Suprapubic skin (tissue), 4 donors: ENCODE measurements at regions not wholly inside any gene's neighbourhood (a gene's known extent, or its start where the extent isn't known, plus 50 kb on each side); places are given as distances from the start of the nearest gene placed in this dataset.
"Not testable (repeated sequence)": the region's sequence is repeated elsewhere in the genome, so short reads cannot be mapped to it uniquely, and the experiment has no call there.

Experiments used
- DNase-seq, 2 donors: peaks; one replicate each; pipeline ENCODE4 v3.0.0-alpha.2; 2019; ENCODE audit warnings: low spot score in 2 of 2
- H3K27ac ChIP-seq: fragments of 200-600 bp; sonication (generic); one replicate; pipeline ENCODE4 v1.5.1; 2019
- H3K27me3 ChIP-seq: fragments of 200-600 bp; sonication (generic); one replicate; pipeline ENCODE4 v1.5.1; 2019
- H3K36me3 ChIP-seq: fragments of 200-600 bp; sonication (generic); one replicate; pipeline ENCODE4 v1.5.1; 2019
- H3K4me1 ChIP-seq: fragments of 200-600 bp; sonication (generic); one replicate; pipeline ENCODE4 v1.5.1; 2019
- H3K4me3 ChIP-seq: fragments of 200-600 bp; sonication (generic); one replicate; pipeline ENCODE4 v1.5.1; 2019; ENCODE audit warnings: mild to moderate bottlenecking
- H3K9me3 ChIP-seq: fragments of 200-600 bp; sonication (generic); one replicate; pipeline ENCODE4 v1.5.1; 2019
- EP300 ChIP-seq: sonication (generic); formaldehyde crosslinking; IDR thresholded peaks from one replicate; pipeline ENCODE4 v1.6.1; 2017; ENCODE audit warnings: antibody characterized with exemption
- POLR2A ChIP-seq, 2 donors: fragments of 450-650 bp; IDR thresholded peaks; one replicate each; pipeline ENCODE4 v1.6.1; 2017; ENCODE audit warnings: antibody characterized with exemption in 2 of 2, mild to moderate bottlenecking in 2 of 2, moderate library complexity in 2 of 2
- POLR2AphosphoS5 ChIP-seq, 3 donors: sonication (generic); formaldehyde crosslinking; IDR thresholded peaks; one replicate each; pipeline ENCODE4 v1.6.1; 2017; ENCODE audit warnings: antibody characterized with exemption in 3 of 3
- WGBS: methylation state at CpG from one replicate; pipeline ENCODE4 v1.1.5; 2018; 5-methylcytosine and 5-hydroxymethylcytosine counted together
- TF ChIP-seq, protein P1 (sequence below), 2 donors: fragments of 200-600 bp in 1 of 2; fragments of 450-650 bp in 1 of 2; sonication (generic) in 1 of 2; IDR thresholded peaks; one replicate each; pipeline ENCODE4 v1.5.1; 2016 to 2019; ENCODE audit warnings: antibody characterized with exemption in 2 of 2, mild to moderate bottlenecking in 1 of 2, moderate library complexity in 1 of 2

GRCh38 chr12:25364529-25365339, 114.0 kb upstream of the KRAS start:
- Histone ChIP-seq H3K36me3 (no peaks in the 10 kb centered on the region), H3K4me3 (no peak overlapping the region), H3K27me3 (no peaks in the 10 kb centered on the region), H3K9me3 (no peaks in the 10 kb centered on the region), H3K4me1 (peaks cover 5% of the 10 kb centered on the region), H3K27ac (no peak overlapping the region)
- no peak for TF ChIP-seq EP300
- TF ChIP-seq POLR2A (IDR thresholded peaks at IDR 0.05) = no peak
- no peak for TF ChIP-seq POLR2AphosphoS5 (IDR thresholded peaks at IDR 0.05)
- TF ChIP-seq, protein P1, sequence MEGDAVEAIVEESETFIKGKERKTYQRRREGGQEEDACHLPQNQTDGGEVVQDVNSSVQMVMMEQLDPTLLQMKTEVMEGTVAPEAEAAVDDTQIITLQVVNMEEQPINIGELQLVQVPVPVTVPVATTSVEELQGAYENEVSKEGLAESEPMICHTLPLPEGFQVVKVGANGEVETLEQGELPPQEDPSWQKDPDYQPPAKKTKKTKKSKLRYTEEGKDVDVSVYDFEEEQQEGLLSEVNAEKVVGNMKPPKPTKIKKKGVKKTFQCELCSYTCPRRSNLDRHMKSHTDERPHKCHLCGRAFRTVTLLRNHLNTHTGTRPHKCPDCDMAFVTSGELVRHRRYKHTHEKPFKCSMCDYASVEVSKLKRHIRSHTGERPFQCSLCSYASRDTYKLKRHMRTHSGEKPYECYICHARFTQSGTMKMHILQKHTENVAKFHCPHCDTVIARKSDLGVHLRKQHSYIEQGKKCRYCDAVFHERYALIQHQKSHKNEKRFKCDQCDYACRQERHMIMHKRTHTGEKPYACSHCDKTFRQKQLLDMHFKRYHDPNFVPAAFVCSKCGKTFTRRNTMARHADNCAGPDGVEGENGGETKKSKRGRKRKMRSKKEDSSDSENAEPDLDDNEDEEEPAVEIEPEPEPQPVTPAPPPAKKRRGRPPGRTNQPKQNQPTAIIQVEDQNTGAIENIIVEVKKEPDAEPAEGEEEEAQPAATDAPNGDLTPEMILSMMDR (IDR thresholded peaks at IDR 0.05) = no peak
- 61% methylated on average over 5 of the region's 5 CpGs for WGBS
- no peak for DNase-seq

DNA sequence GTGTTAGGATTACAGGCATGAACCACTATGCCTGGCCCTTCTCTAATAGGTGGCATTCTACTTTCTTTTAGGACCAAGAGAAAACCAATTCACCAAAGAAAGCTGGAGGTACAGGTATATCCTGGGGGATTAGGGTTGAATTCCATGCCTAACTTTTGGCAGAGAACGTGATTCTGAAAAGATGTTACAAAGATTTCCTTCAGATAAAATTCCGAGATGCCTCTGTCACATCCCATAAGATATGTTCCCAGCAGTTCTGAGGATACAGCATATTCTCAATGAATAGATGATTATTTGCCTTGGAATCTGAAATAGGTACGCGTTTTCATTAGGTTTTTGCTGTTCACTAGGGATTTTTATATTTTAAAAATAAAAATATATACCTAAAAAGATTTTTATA, 111.9 kb upstream of the KRAS start:
- Histone ChIP-seq H3K27me3 (no peaks in the 10 kb centered on the region), H3K9me3 (no peaks in the 10 kb centered on the region)
- TF ChIP-seq EP300 (no peak), POLR2AphosphoS5 (IDR thresholded peaks at IDR 0.05) (no peak), POLR2A (IDR thresholded peaks at IDR 0.05) (no peak)
- TF ChIP-seq, protein P1 (IDR thresholded peaks at IDR 0.05) = no peak

GRCh38 chr12:25361511-25361910, 110.8 kb upstream of the KRAS start:
- H3K27ac ChIP-seq = no peak overlapping the region
- DNase-seq = no peak
- 90% methylated on average over 2 of the region's 2 CpGs for WGBS
- no peak overlapping the region for H3K4me3 ChIP-seq
- TF ChIP-seq POLR2A (IDR thresholded peaks at IDR 0.05) = no peak
- H3K9me3 ChIP-seq = no peaks in the 10 kb centered on the region
- peaks cover 5% of the 10 kb centered on the region for H3K4me1 ChIP-seq
- H3K36me3 ChIP-seq = no peaks in the 10 kb centered on the region
- no peaks in the 10 kb centered on the region for H3K27me3 ChIP-seq

More for the DNA sequence above, 111.9 kb upstream of the KRAS start:
- H3K4me3 ChIP-seq = no peak overlapping the region
- H3K4me1 ChIP-seq = peaks cover 5% of the 10 kb centered on the region
- WGBS = 54% methylated on average over 4 of the region's 4 CpGs
- DNase-seq = no peak
- no peaks in the 10 kb centered on the region for H3K36me3 ChIP-seq
- no peak overlapping the region for H3K27ac ChIP-seq

- Histone ChIP-seq H3K36me3 (no peaks in the 10 kb centered on the region), H3K27me3 (peaks cover 3% of the 10 kb centered on the region), H3K4me1 (no peaks in the 10 kb centered on the region), H3K9me3 (no peaks in the 10 kb centered on the region), H3K4me3 (no peak overlapping the region), H3K27ac (no peak overlapping the region)
- TF ChIP-seq EP300 (no peak), POLR2A (IDR thresholded peaks at IDR 0.05) (no peak), POLR2AphosphoS5 (IDR thresholded peaks at IDR 0.05) (no peak)
- TF ChIP-seq, protein P1 (IDR thresholded peaks at IDR 0.05) = no peak
- 84% methylated on average over 2 of the region's 2 CpGs for WGBS
- DNase-seq = no peak
These were observed 106.9 kb upstream of the KRAS start for GRCh38 chr12:25357595-25357994.

- 79% methylated on average over 2 of the region's 2 CpGs for WGBS
- not testable (repeated sequence) for DNase-seq
These were observed 102.2 kb upstream of the KRAS start for GRCh38 chr12:25352942-25353341.

GRCh38 chr12:25352083-25352918, 101.6 kb upstream of the KRAS start:
- no peaks in the 10 kb centered on the region for H3K9me3 ChIP-seq
- H3K27ac ChIP-seq = no peak overlapping the region
- TF ChIP-seq, protein P1 (IDR thresholded peaks at IDR 0.05) = no peak
- TF ChIP-seq EP300 = no peak
- no peak for TF ChIP-seq POLR2A (IDR thresholded peaks at IDR 0.05)
- no peak for TF ChIP-seq POLR2AphosphoS5 (IDR thresholded peaks at IDR 0.05)
- 69% methylated on average over 4 of the region's 4 CpGs for WGBS
- H3K4me1 ChIP-seq = peaks cover 11% of the 10 kb centered on the region
- H3K27me3 ChIP-seq = peaks cover 3% of the 10 kb centered on the region
- DNase-seq = no peak
- H3K4me3 ChIP-seq = no peak overlapping the region
- no peaks in the 10 kb centered on the region for H3K36me3 ChIP-seq

More at GRCh38 chr12:25352942-25353341, 102.2 kb upstream of the KRAS start:
- H3K27ac ChIP-seq, H3K4me1 ChIP-seq, H3K36me3 ChIP-seq, H3K27me3 ChIP-seq, H3K4me3 ChIP-seq, H3K9me3 ChIP-seq: not testable (repeated sequence)
